K562 (cell line): ENCODE measurements at regions not wholly inside any gene's neighbourhood (a gene's known extent, or its start where the extent isn't known, plus 50 kb on each side); places are given as distances from the start of the nearest gene placed in this dataset.

Experiments
- ATAC-seq: fragments of 200-7000 bp; cut with Tn5 transposase; 3 replicates; pipeline ENCODE4 v1.9.1; 2020; ENCODE audit warnings: moderate library complexity
- BruUV-seq: library from RNA; stranded (reverse); fragments of 400-500 nt; replicated peaks from 2 replicates; lab custom pipeline; 2021; lab: Mats Ljungman, UMichigan
- CTCF ChIA-PET: fragments of 300-600 bp; formaldehyde crosslinking; extraction: SDS; loops from one replicate; lab custom pipeline; 2021; ENCODE audit warnings: low intra/inter-chr PET ratio; lab: Yijun Ruan, JAX
- POLR2A ChIA-PET: fragments of 300-600, 350-650 bp; sonication (Branson Sonifier 250); formaldehyde crosslinking; extraction: SDS; loops from one replicate; lab custom pipeline; 2021; ENCODE audit warnings: antibody characterized with exemption, inconsistent platforms; lab: Yijun Ruan, JAX
- DNase-seq, 4 experiments: peaks; one replicate each; pipeline versions ENCODE4 v3.0.0 to v3.0.0-alpha.2; 2011 to 2018; ENCODE audit warnings: low spot score in 3 of 4, mixed read lengths in 3 of 4; ENCODE audit errors: extremely low read depth in 1 of 4
- FAIRE-seq: peaks from 2 replicates; lab custom pipeline; 2011; peaks lifted over from hg19 to GRCh38; lab: Jason Lieb, UNC
- H2AFZ ChIP-seq: 2 replicates; pipeline ENCODE4 v1.6.0; 2011; ENCODE audit warnings: low read depth, low read length, control low read depth, inconsistent platforms
- H3K27ac ChIP-seq: fragments of 200-600 bp; 3 replicates; pipeline ENCODE4 v1.8.0; 2011; ENCODE audit warnings: low read depth, mild to moderate bottlenecking, control low read depth, inconsistent platforms, low read length, moderate library complexity, mixed read lengths; ENCODE audit errors: extremely low read depth
- H3K27me3 ChIP-seq, 2 experiments: fragments of 300-600 bp in 1 of 2; 2 replicates in 1 of 2; 3 replicates in 1 of 2; pipeline versions ENCODE4 v1.6.0 to v1.8.0; 2011; ENCODE audit warnings: inconsistent platforms in 2 of 2, low read length in 2 of 2, mild to moderate bottlenecking in 1 of 2, mixed read lengths in 1 of 2, moderate library complexity in 1 of 2; ENCODE audit not compliant: control insufficient read depth in 2 of 2, insufficient read depth in 2 of 2
- H3K36me3 ChIP-seq: fragments of 300-600 bp; 3 replicates; pipeline ENCODE4 v1.8.0; 2011; ENCODE audit warnings: mild to moderate bottlenecking, low read length, inconsistent platforms; ENCODE audit not compliant: control insufficient read depth, insufficient read depth
- H3K4me1 ChIP-seq, 2 experiments: fragments of 200-600 bp in 1 of 2; replicated peaks in 1 of 2; 2 replicates in 1 of 2; 3 replicates in 1 of 2; pipeline versions ENCODE4 v1.5.1 to v1.8.0; 2011; ENCODE audit warnings: inconsistent platforms in 2 of 2, low read length in 2 of 2, mild to moderate bottlenecking in 1 of 2, mixed read lengths in 1 of 2, moderate library complexity in 1 of 2; ENCODE audit not compliant: control insufficient read depth in 2 of 2, insufficient read depth in 2 of 2
- H3K4me2 ChIP-seq: 2 replicates; pipeline ENCODE4 v1.6.1; 2011; ENCODE audit warnings: low read length, control low read depth, inconsistent platforms, mixed read lengths; ENCODE audit not compliant: insufficient read depth
- H3K4me3 ChIP-seq: fragments of 200-600 bp; sonication (generic), shearing (Covaris generic); 2 replicates; pipeline ENCODE4 v1.5.1; 2016; ENCODE audit warnings: control low read depth, inconsistent platforms
- H3K79me2 ChIP-seq: fragments of 200-600 bp; 3 replicates; pipeline ENCODE4 v1.8.0; 2011; ENCODE audit warnings: low read length, inconsistent platforms; ENCODE audit not compliant: control insufficient read depth, insufficient read depth
- H3K9ac ChIP-seq, 2 experiments: 2 replicates each; pipeline versions ENCODE4 v1.6.0 to v1.6.1; 2011; ENCODE audit warnings: low read depth in 2 of 2, low read length in 2 of 2, control low read depth in 1 of 2, inconsistent platforms in 1 of 2, mild to moderate bottlenecking in 1 of 2, mixed read lengths in 1 of 2; ENCODE audit not compliant: insufficient read depth in 1 of 2
- H3K9me1 ChIP-seq: one replicate; pipeline ENCODE4 v1.6.0; 2011; ENCODE audit warnings: inconsistent platforms, mild to moderate bottlenecking, low read length, moderate library complexity; ENCODE audit not compliant: control insufficient read depth, insufficient read depth
- H3K9me3 ChIP-seq: replicated peaks from 2 replicates; pipeline ENCODE4 v1.5.1; 2011; ENCODE audit warnings: low read depth, low read length, inconsistent platforms; ENCODE audit not compliant: control insufficient read depth, insufficient read depth
- H4K20me1 ChIP-seq: replicated peaks from 2 replicates; pipeline ENCODE4 v1.6.1; 2011; ENCODE audit warnings: low read length, inconsistent platforms, mixed read lengths; ENCODE audit not compliant: control insufficient read depth, insufficient read depth
- BRCA1 ChIP-seq, 2 experiments: fragments of 450-650 bp in 1 of 2; sonication (generic) in 1 of 2; formaldehyde crosslinking in 1 of 2; IDR thresholded peaks; 2 replicates each; pipeline versions ENCODE4 v1.5.0 to v1.6.1; 2017 to 2020; ENCODE audit warnings: mild to moderate bottlenecking in 1 of 2, missing genetic modification reagents in 1 of 2
- CREBBP ChIP-seq: IDR thresholded peaks from one replicate; pipeline ENCODE4 v1.6.1; 2012; ENCODE audit warnings: low read depth, mild to moderate bottlenecking, control low read depth, inconsistent platforms, low read length
- DMBX1 ChIP-seq: fragments of 250-450 bp; sonication (Bioruptor Pico); IDR thresholded peaks from 2 replicates; pipeline ENCODE4 v1.8.0; 2022; ENCODE audit warnings: inconsistent platforms, mild to moderate bottlenecking, moderate library complexity, borderline replicate concordance
- ELK1 ChIP-seq: sonication (generic); formaldehyde crosslinking; IDR thresholded peaks from 2 replicates; pipeline ENCODE4 v1.8.1; 2022; ENCODE audit warnings: missing genetic modification reagents
- ESRRA ChIP-seq: fragments of 450-650 bp; IDR thresholded peaks from 2 replicates; pipeline ENCODE4 v1.6.1; 2014; ENCODE audit warnings: low read depth, mild to moderate bottlenecking, moderate library complexity, borderline replicate concordance
- GTF3C2 ChIP-seq: IDR thresholded peaks from 3 replicates; pipeline ENCODE4 v1.6.1; 2011; ENCODE audit warnings: borderline replicate concordance, mild to moderate bottlenecking, moderate library complexity; ENCODE audit not compliant: insufficient read length; ENCODE audit errors: extremely low read depth
- KAT8 ChIP-seq: fragments of 450-650 bp; IDR thresholded peaks from 2 replicates; pipeline ENCODE4 v1.6.1; 2016; ENCODE audit warnings: low read depth, mild to moderate bottlenecking
- MYNN ChIP-seq, 2 experiments: sonication (generic); formaldehyde crosslinking in 1 of 2; IDR thresholded peaks; 2 replicates each; pipeline versions ENCODE4 v1.5.0 to v1.6.1; 2016 to 2020; ENCODE audit warnings: antibody characterized with exemption in 1 of 2, missing genetic modification reagents in 1 of 2
- PHB ChIP-seq: fragments of 250-450 bp; sonication (Bioruptor Pico); IDR thresholded peaks from 2 replicates; pipeline ENCODE4 v1.5.0; 2021
- PRMT5 ChIP-seq: sonication (generic); formaldehyde crosslinking; IDR thresholded peaks from 2 replicates; pipeline ENCODE4 v1.5.0; 2020; ENCODE audit warnings: missing genetic modification reagents
- SFPQ ChIP-seq: fragments of 200-400 bp; formaldehyde crosslinking; IDR thresholded peaks from 2 replicates; pipeline ENCODE4 v1.6.1; 2017; ENCODE audit warnings: mild to moderate bottlenecking, low read depth, low read length, moderate library complexity
- ZBTB33 ChIP-seq: sonication (generic); formaldehyde crosslinking; IDR thresholded peaks from 2 replicates; pipeline ENCODE4 v1.8.1; 2023; ENCODE audit warnings: mild to moderate bottlenecking, missing genetic modification reagents
- ZNF408 ChIP-seq: fragments of 250-450 bp; sonication (Bioruptor Pico); IDR thresholded peaks from 2 replicates; pipeline ENCODE4 v1.4.0; 2020; ENCODE audit warnings: low read depth, mild to moderate bottlenecking, moderate library complexity
- WGBS: fragments of 100-300 bp; shearing (Covaris generic); methylation state at CpG from one replicate; pipeline ENCODE4 v1.1.6; 2016; ENCODE audit warnings: low coverage, mixed read lengths; ENCODE audit not compliant: insufficient coverage; ENCODE audit errors: missing lambda C conversion rate; 5-methylcytosine and 5-hydroxymethylcytosine counted together
- in situ Hi-C: fragments of 300-500 bp; cut with MboI; formaldehyde crosslinking; loops from 4 replicates; pipeline ENCODE4 v1.15.0; 2018; ENCODE audit warnings: inconsistent platforms, mixed read lengths
- intact Hi-C: fragments of 100-400 bp; cut with micrococcal nuclease; formaldehyde crosslinking; loops from 2 replicates; pipeline ENCODE4 v1.14.2; 2022

GRCh38 chr6:92911301-92911700 lies 508.1 kb downstream of the EPHA7 start (continued):
- no peak for TF ChIP-seq BRCA1 (IDR thresholded peaks at IDR 0.05)
- no peak for TF ChIP-seq BRCA1 (CRISPR knock-in tag; IDR thresholded peaks at IDR 0.05)
- no peak for TF ChIP-seq CREBBP
- no peak for TF ChIP-seq GTF3C2
- TF ChIP-seq ESRRA = no peak
- TF ChIP-seq, all 486 proteins: peak for 0

- no TSS peak for BruUV-seq
- WGBS = 0% methylated on average over 1 of the region's 1 CpG
- no peak for FAIRE-seq
- H3K9ac ChIP-seq = no peak overlapping the region
- H3K79me2 ChIP-seq = no peaks in the 10 kb centered on the region
- H3K9me1 ChIP-seq = no peaks in the 10 kb centered on the region
- H3K4me1 ChIP-seq = no peaks in the 10 kb centered on the region
- intact Hi-C loops (no loop called here), in situ Hi-C loops (no loop called here)
- no peak overlapping the region for H3K27ac ChIP-seq
- no peak overlapping the region for H3K4me2 ChIP-seq
- DNase-seq = no peak
- no peaks in the 10 kb centered on the region for H3K27me3 ChIP-seq
- H4K20me1 ChIP-seq = no peaks in the 10 kb centered on the region
- no peak for ATAC-seq
- ChIA-PET POLR2A (no interaction called here), CTCF (no interaction called here)
- H3K4me3 ChIP-seq = no peak overlapping the region
- H3K9me3 ChIP-seq = no peaks in the 10 kb centered on the region; the same call in 1 of the 2 replicates
- no peak overlapping the region for H2AFZ ChIP-seq
- H3K36me3 ChIP-seq = no peaks in the 10 kb centered on the region
- TF ChIP-seq SFPQ (no peak), KAT8 (no peak), DMBX1 (CRISPR knock-in tag) (no peak), MYNN (IDR thresholded peaks at IDR 0.05) (no peak), MYNN (CRISPR knock-in tag; IDR thresholded peaks at IDR 0.05) (no peak), PRMT5 (CRISPR knock-in tag) (no peak), ELK1 (CRISPR knock-in tag) (no peak), ZNF408 (CRISPR knock-in tag) (no peak), PHB (no peak), ZBTB33 (CRISPR knock-in tag) (no peak)
Measured at GRCh38 chr6:92910646-92911045, 508.7 kb downstream of the EPHA7 start.
